COLO829 (cell line): ENCODE measurements at regions not wholly inside any gene's neighbourhood (a gene's known extent, or its start where the extent isn't known, plus 50 kb on each side); places are given as distances from the start of the nearest gene placed in this dataset.
A peak's percentile ranks its signal among the peaks of the same experiment; 100 is the strongest.

Source experiments
- DNase-seq: peaks from one replicate; pipeline ENCODE4 v3.0.0; 2012; ENCODE audit warnings: low spot score

- DNase-seq: no peak
Observed at GRCh38 chr14:35456261-35456660, 51.7 kb upstream of the NFKBIA start.

GRCh38 chr14:35458442-35458841 lies 53.9 kb upstream of the NFKBIA start:
- no peak for DNase-seq

- no peak for DNase-seq
Observed at GRCh38 chr14:35459776-35460175, 55.2 kb upstream of the NFKBIA start.

GRCh38 chr14:35470755-35471154 lies 63.2 kb upstream of the INSM2 start:
- peak; percentile 19 for DNase-seq

GRCh38 chr14:35471803-35472202 lies 62.2 kb upstream of the INSM2 start:
- DNase-seq: no peak

GRCh38 chr14:35474323-35474722 lies 59.6 kb upstream of the INSM2 start:
- DNase-seq: no peak

- no peak for DNase-seq
Observed at GRCh38 chr14:35480119-35480769, 53.7 kb upstream of the INSM2 start.

GRCh38 chr14:35482994-35483515 lies 50.9 kb upstream of the INSM2 start:
- DNase-seq: no peak
